NT2/D1 (cell line): ENCODE measurements at regions not wholly inside any gene's neighbourhood (a gene's known extent, or its start where the extent isn't known, plus 50 kb on each side); places are given as distances from the start of the nearest gene placed in this dataset.

Source experiments
- SUZ12 ChIP-seq: IDR thresholded peaks from 2 replicates; pipeline ENCODE4 v1.6.1; 2011; ENCODE audit not compliant: insufficient read length, insufficient read depth; ENCODE audit errors: extremely low read depth
- YY1 ChIP-seq: IDR thresholded peaks from 2 replicates; pipeline ENCODE4 v1.6.1; 2011; ENCODE audit not compliant: insufficient read length, insufficient read depth
- ZNF274 ChIP-seq: IDR thresholded peaks from 2 replicates; pipeline ENCODE4 v1.6.1; 2011; ENCODE audit warnings: mild to moderate bottlenecking, low read depth, low read length

DNA sequence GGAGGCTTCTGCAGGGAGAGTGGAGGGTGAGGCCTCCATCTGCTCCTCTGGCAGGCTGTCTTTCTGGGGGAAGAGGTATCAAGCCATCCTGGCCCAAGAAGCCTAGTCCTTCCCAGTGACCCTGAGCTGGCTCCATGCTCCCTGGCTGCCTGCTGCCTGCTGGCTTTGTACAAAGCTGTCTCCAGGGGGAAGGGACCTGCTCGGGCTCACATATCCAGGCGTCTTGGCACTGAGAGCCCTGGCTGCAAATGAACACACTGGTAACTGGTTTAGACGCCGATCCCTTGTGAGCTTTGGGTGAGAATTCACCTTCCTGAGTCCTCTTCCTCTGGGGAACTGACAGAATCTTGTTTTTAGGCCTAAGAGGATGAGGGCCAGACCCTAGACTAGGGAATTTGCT, 210.3 kb upstream of the ZBED5 start:
- no peak for TF ChIP-seq ZNF274
- no peak for TF ChIP-seq SUZ12
- TF ChIP-seq YY1 = no peak
